SK-N-SH treated with all-trans-retinoic acid at 6 μM for 48 hours (cell line): ENCODE measurements at regions not wholly inside any gene's neighbourhood (a gene's known extent, or its start where the extent isn't known, plus 50 kb on each side); places are given as distances from the start of the nearest gene placed in this dataset.

Source experiments
- ATAC-seq: fragments of 200-7000 bp; cut with Tn5 transposase; 3 replicates; pipeline ENCODE4 v1.9.1; 2020; ENCODE audit warnings: mild to moderate bottlenecking, moderate library complexity
- ARNTL ChIP-seq: fragments of 450-650 bp; formaldehyde crosslinking; IDR thresholded peaks from 2 replicates; pipeline ENCODE4 v1.5.0; 2020; ENCODE audit warnings: low read depth, mild to moderate bottlenecking, moderate library complexity, borderline replicate concordance
- BACH2 ChIP-seq: fragments of 250-450 bp; sonication (Bioruptor Pico); IDR thresholded peaks from 2 replicates; pipeline ENCODE4 v1.9.0; 2021; ENCODE audit warnings: mild to moderate bottlenecking, borderline replicate concordance
- CSDC2 ChIP-seq: fragments of 250-450 bp; sonication (Bioruptor Pico); IDR thresholded peaks from 2 replicates; pipeline ENCODE4 v1.5.0; 2020; ENCODE audit warnings: mild to moderate bottlenecking, moderate library complexity
- ESRRG ChIP-seq: fragments of 250-450 bp; sonication (Bioruptor Pico); IDR thresholded peaks from 2 replicates; pipeline ENCODE4 v1.6.1; 2021; ENCODE audit warnings: mild to moderate bottlenecking
- GLIS3 ChIP-seq: fragments of 250-450 bp; sonication (Bioruptor Pico); IDR thresholded peaks from 2 replicates; pipeline ENCODE4 v1.5.0; 2020; ENCODE audit warnings: mild to moderate bottlenecking, moderate library complexity
- ISL1 ChIP-seq: fragments of 250-450 bp; sonication (Bioruptor Pico); IDR thresholded peaks from 2 replicates; pipeline ENCODE4 v2.1.2; 2022; ENCODE audit warnings: mild to moderate bottlenecking, moderate library complexity
- OSR1 ChIP-seq: fragments of 250-450 bp; sonication (Bioruptor Pico); IDR thresholded peaks from 2 replicates; pipeline ENCODE4 v1.8.0; 2022; ENCODE audit warnings: moderate library complexity, mild to moderate bottlenecking, inconsistent platforms
- PPARA ChIP-seq: fragments of 250-450 bp; sonication (Bioruptor Pico); IDR thresholded peaks from 2 replicates; pipeline ENCODE4 v1.5.0; 2020; ENCODE audit warnings: mild to moderate bottlenecking, borderline replicate concordance
- RARB ChIP-seq: fragments of 250-450 bp; sonication (Bioruptor Pico); IDR thresholded peaks from 2 replicates; pipeline ENCODE4 v1.8.0; 2021; ENCODE audit warnings: mild to moderate bottlenecking, moderate library complexity
- SNAI2 ChIP-seq: fragments of 250-450 bp; sonication (Bioruptor Pico); IDR thresholded peaks from 2 replicates; pipeline ENCODE4 v1.5.0; 2020; ENCODE audit warnings: mild to moderate bottlenecking, moderate library complexity
- TCF4 ChIP-seq: fragments of 250-450 bp; sonication (Bioruptor Pico); IDR thresholded peaks from 2 replicates; pipeline ENCODE4 v1.8.0; 2021; ENCODE audit warnings: mild to moderate bottlenecking, moderate library complexity, borderline replicate concordance
- TOX ChIP-seq: fragments of 250-450 bp; sonication (Bioruptor Pico); IDR thresholded peaks from 2 replicates; pipeline ENCODE4 v1.8.0; 2021; ENCODE audit warnings: mild to moderate bottlenecking, moderate library complexity, borderline replicate concordance
- ZC3H10 ChIP-seq: fragments of 250-450 bp; sonication (Bioruptor Pico); IDR thresholded peaks from 2 replicates; pipeline ENCODE4 v1.5.1; 2021; ENCODE audit warnings: mild to moderate bottlenecking, moderate library complexity
- ZFP3 ChIP-seq: fragments of 250-450 bp; sonication (Bioruptor Pico); IDR thresholded peaks from 2 replicates; pipeline ENCODE4 v1.5.0; 2020; ENCODE audit warnings: mild to moderate bottlenecking, moderate library complexity
- ZFP30 ChIP-seq: fragments of 450-650 bp; formaldehyde crosslinking; IDR thresholded peaks from 2 replicates; pipeline ENCODE4 v1.5.0; 2022; ENCODE audit warnings: mild to moderate bottlenecking, moderate library complexity
- ZNF565 ChIP-seq: fragments of 450-650 bp; formaldehyde crosslinking; conservative IDR thresholded peaks from 2 replicates; pipeline ENCODE4 v1.5.0; 2020; ENCODE audit warnings: low read depth, mild to moderate bottlenecking, moderate library complexity
- ZNF8 ChIP-seq: fragments of 450-650 bp; formaldehyde crosslinking; IDR thresholded peaks from 2 replicates; pipeline ENCODE4 v1.5.0; 2020; ENCODE audit warnings: mild to moderate bottlenecking, moderate library complexity
- TF ChIP-seq, protein P1 (sequence below): fragments of 250-450 bp; sonication (Bioruptor Pico); IDR thresholded peaks from 2 replicates; pipeline ENCODE4 v1.8.0; 2021; ENCODE audit warnings: low read depth, mild to moderate bottlenecking, moderate library complexity, borderline replicate concordance
- TF ChIP-seq, protein P2 (sequence below): fragments of 250-450 bp; sonication (Bioruptor Pico); IDR thresholded peaks from 2 replicates; pipeline ENCODE4 v1.5.1; 2021; ENCODE audit warnings: mild to moderate bottlenecking, moderate library complexity
- TF ChIP-seq, protein P3 (sequence below): fragments of 250-450 bp; sonication (Bioruptor Pico); IDR thresholded peaks from 2 replicates; pipeline ENCODE4 v1.8.0; 2020; ENCODE audit warnings: mild to moderate bottlenecking, moderate library complexity, borderline replicate concordance
- TF ChIP-seq, protein P4 (sequence below): fragments of 250-450 bp; sonication (Bioruptor Pico); IDR thresholded peaks from 2 replicates; pipeline ENCODE4 v1.5.1; 2020; ENCODE audit warnings: low read depth, mild to moderate bottlenecking, moderate library complexity
- TF ChIP-seq, protein P5 (sequence below): fragments of 250-450 bp; sonication (Bioruptor Pico); IDR thresholded peaks from 2 replicates; pipeline ENCODE4 v1.5.0; 2020; ENCODE audit warnings: mild to moderate bottlenecking, moderate library complexity

DNA sequence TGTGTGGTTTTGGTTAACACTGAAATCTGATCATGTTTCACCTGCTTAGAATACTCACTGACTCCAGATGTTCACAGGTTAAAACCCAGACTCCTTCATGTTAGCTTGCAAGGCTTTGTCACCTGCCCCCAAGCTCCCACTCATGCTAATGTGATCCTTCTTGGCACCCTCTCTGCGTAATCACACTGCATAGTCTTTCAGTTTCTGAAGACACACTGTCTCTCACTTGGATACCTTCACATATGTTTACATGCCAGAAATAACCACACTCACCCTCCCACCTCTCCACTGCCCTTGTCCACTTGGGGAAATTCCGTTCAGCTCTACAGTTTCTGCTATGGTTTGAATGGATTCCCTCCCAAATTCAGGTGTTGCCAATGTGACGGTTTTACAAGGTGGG is 234.7 kb upstream of the SASH1 start:
- no peak for TF ChIP-seq ZC3H10 (CRISPR knock-in tag)
- TF ChIP-seq, protein P1, sequence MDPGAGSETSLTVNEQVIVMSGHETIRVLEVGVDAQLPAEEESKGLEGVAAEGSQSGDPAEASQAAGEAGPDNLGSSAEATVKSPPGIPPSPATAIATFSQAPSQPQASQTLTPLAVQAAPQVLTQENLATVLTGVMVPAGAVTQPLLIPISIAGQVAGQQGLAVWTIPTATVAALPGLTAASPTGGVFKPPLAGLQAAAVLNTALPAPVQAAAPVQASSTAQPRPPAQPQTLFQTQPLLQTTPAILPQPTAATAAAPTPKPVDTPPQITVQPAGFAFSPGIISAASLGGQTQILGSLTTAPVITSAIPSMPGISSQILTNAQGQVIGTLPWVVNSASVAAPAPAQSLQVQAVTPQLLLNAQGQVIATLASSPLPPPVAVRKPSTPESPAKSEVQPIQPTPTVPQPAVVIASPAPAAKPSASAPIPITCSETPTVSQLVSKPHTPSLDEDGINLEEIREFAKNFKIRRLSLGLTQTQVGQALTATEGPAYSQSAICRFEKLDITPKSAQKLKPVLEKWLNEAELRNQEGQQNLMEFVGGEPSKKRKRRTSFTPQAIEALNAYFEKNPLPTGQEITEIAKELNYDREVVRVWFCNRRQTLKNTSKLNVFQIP (CRISPR knock-in tag), result no peak
- TF ChIP-seq RARB, result no peak
- TF ChIP-seq ZFP30 (CRISPR knock-in tag), result no peak
- no peak for TF ChIP-seq PPARA (CRISPR knock-in tag)
- no peak for TF ChIP-seq GLIS3 (CRISPR knock-in tag)
- TF ChIP-seq SNAI2 (CRISPR knock-in tag), result no peak
- TF ChIP-seq ISL1 (CRISPR knock-in tag), result no peak
- no peak for TF ChIP-seq ZNF565 (CRISPR knock-in tag)
- no peak for TF ChIP-seq CSDC2 (CRISPR knock-in tag)
- no peak for TF ChIP-seq ZFP3 (CRISPR knock-in tag)
- TF ChIP-seq ZNF8 (CRISPR knock-in tag), result no peak
- TF ChIP-seq, protein P2, sequence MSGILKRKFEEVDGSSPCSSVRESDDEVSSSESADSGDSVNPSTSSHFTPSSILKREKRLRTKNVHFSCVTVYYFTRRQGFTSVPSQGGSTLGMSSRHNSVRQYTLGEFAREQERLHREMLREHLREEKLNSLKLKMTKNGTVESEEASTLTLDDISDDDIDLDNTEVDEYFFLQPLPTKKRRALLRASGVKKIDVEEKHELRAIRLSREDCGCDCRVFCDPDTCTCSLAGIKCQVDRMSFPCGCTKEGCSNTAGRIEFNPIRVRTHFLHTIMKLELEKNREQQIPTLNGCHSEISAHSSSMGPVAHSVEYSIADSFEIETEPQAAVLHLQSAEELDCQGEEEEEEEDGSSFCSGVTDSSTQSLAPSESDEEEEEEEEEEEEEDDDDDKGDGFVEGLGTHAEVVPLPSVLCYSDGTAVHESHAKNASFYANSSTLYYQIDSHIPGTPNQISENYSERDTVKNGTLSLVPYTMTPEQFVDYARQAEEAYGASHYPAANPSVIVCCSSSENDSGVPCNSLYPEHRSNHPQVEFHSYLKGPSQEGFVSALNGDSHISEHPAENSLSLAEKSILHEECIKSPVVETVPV (CRISPR knock-in tag), result no peak
- TF ChIP-seq, protein P3, sequence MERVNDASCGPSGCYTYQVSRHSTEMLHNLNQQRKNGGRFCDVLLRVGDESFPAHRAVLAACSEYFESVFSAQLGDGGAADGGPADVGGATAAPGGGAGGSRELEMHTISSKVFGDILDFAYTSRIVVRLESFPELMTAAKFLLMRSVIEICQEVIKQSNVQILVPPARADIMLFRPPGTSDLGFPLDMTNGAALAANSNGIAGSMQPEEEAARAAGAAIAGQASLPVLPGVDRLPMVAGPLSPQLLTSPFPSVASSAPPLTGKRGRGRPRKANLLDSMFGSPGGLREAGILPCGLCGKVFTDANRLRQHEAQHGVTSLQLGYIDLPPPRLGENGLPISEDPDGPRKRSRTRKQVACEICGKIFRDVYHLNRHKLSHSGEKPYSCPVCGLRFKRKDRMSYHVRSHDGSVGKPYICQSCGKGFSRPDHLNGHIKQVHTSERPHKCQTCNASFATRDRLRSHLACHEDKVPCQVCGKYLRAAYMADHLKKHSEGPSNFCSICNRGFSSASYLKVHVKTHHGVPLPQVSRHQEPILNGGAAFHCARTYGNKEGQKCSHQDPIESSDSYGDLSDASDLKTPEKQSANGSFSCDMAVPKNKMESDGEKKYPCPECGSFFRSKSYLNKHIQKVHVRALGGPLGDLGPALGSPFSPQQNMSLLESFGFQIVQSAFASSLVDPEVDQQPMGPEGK (CRISPR knock-in tag), result no peak
- TF ChIP-seq TOX (CRISPR knock-in tag), result no peak
- no peak for TF ChIP-seq ESRRG (CRISPR knock-in tag)
- TF ChIP-seq, protein P4, sequence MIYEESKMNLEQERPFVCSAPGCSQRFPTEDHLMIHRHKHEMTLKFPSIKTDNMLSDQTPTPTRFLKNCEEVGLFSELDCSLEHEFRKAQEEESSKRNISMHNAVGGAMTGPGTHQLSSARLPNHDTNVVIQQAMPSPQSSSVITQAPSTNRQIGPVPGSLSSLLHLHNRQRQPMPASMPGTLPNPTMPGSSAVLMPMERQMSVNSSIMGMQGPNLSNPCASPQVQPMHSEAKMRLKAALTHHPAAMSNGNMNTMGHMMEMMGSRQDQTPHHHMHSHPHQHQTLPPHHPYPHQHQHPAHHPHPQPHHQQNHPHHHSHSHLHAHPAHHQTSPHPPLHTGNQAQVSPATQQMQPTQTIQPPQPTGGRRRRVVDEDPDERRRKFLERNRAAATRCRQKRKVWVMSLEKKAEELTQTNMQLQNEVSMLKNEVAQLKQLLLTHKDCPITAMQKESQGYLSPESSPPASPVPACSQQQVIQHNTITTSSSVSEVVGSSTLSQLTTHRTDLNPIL (CRISPR knock-in tag), result no peak
- TF ChIP-seq ARNTL, result no peak
- TF ChIP-seq TCF4 (CRISPR knock-in tag), result no peak
- no peak for TF ChIP-seq BACH2 (CRISPR knock-in tag)
- TF ChIP-seq, all 23 proteins: peak for 0
- ATAC-seq, result no peak

DNA sequence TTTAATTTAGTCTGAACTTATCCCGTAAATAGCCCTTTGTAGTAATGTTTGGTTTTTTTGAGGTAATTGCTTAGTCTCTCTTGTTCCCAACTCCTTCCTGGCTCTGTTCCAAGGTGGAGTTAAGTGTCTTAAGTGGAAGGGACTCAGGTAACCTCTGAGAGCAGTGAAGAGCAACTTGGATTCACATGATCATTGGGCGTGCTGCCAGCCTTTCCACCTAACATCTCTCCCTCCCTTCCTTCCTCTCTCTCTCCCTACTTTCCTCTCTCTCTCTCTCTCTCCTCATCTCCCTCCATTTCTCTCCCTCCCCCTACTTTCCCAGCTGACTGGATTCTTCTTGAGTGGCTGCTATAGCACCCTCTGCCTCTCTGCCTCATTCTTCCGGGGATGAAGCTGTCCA is 232.9 kb upstream of the SASH1 start:
- ATAC-seq, result no peak
- no peak for TF ChIP-seq ARNTL
- no peak for TF ChIP-seq SNAI2 (CRISPR knock-in tag)
- no peak for TF ChIP-seq ZNF8 (CRISPR knock-in tag)
- no peak for TF ChIP-seq ZC3H10 (CRISPR knock-in tag)
- TF ChIP-seq PPARA (CRISPR knock-in tag), result no peak
- no peak for TF ChIP-seq ISL1 (CRISPR knock-in tag)
- TF ChIP-seq ZNF565 (CRISPR knock-in tag), result no peak
- no peak for TF ChIP-seq ESRRG (CRISPR knock-in tag)
- TF ChIP-seq, protein P3 (CRISPR knock-in tag), result no peak
- no peak for TF ChIP-seq ZFP30 (CRISPR knock-in tag)
- no peak for TF ChIP-seq OSR1
- no peak for TF ChIP-seq ZFP3 (CRISPR knock-in tag)
- TF ChIP-seq, protein P5, sequence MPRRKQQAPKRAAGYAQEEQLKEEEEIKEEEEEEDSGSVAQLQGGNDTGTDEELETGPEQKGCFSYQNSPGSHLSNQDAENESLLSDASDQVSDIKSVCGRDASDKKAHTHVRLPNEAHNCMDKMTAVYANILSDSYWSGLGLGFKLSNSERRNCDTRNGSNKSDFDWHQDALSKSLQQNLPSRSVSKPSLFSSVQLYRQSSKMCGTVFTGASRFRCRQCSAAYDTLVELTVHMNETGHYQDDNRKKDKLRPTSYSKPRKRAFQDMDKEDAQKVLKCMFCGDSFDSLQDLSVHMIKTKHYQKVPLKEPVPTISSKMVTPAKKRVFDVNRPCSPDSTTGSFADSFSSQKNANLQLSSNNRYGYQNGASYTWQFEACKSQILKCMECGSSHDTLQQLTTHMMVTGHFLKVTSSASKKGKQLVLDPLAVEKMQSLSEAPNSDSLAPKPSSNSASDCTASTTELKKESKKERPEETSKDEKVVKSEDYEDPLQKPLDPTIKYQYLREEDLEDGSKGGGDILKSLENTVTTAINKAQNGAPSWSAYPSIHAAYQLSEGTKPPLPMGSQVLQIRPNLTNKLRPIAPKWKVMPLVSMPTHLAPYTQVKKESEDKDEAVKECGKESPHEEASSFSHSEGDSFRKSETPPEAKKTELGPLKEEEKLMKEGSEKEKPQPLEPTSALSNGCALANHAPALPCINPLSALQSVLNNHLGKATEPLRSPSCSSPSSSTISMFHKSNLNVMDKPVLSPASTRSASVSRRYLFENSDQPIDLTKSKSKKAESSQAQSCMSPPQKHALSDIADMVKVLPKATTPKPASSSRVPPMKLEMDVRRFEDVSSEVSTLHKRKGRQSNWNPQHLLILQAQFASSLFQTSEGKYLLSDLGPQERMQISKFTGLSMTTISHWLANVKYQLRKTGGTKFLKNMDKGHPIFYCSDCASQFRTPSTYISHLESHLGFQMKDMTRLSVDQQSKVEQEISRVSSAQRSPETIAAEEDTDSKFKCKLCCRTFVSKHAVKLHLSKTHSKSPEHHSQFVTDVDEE (CRISPR knock-in tag), result no peak
- TF ChIP-seq, protein P2 (CRISPR knock-in tag), result no peak
- TF ChIP-seq RARB, result no peak
- TF ChIP-seq TOX (CRISPR knock-in tag), result no peak
- no peak for TF ChIP-seq BACH2 (CRISPR knock-in tag)
- no peak for TF ChIP-seq CSDC2 (CRISPR knock-in tag)
- TF ChIP-seq, protein P4 (CRISPR knock-in tag), result no peak
- TF ChIP-seq, all 23 proteins: peak for 0
